ENCODE measurements at regions not wholly inside any gene's neighbourhood (a gene's known extent, or its start where the extent isn't known, plus 50 kb on each side); places are given as distances from the start of the nearest gene placed in this dataset.

DNA sequence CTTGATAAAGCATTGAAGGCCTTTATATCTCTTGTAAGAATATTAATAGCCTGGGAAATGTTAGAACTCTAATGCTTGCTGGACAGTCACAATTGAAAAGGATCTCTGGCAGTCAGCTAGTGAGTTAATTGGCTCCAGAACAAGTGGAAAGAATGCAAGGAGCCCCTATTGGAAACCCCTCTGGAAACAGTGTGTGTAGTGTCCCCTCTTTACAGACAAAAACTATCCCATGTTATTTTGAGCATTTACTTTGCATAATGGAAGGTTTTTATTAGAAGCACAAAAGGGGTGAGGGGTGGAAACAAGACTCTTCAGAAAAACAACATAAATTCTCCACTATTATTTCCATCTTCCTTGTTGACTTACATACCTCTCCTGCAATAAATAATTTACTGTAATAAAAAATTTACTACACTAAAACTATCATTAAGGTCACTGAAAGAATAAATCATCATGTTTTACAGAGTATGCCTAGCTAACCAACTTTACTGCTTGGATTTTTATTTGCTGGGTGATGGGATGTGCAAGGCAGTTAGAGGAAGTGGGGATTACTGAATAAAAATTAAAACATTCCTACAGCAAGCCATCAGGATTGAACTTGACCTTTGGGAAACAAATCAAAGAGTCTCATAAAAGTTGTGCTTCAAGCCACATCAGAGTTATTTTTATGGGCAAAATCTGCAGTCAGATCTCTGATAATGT lies 610.4 kb downstream of the TBC1D4 start:
- TF ChIP-seq, protein P1, sequence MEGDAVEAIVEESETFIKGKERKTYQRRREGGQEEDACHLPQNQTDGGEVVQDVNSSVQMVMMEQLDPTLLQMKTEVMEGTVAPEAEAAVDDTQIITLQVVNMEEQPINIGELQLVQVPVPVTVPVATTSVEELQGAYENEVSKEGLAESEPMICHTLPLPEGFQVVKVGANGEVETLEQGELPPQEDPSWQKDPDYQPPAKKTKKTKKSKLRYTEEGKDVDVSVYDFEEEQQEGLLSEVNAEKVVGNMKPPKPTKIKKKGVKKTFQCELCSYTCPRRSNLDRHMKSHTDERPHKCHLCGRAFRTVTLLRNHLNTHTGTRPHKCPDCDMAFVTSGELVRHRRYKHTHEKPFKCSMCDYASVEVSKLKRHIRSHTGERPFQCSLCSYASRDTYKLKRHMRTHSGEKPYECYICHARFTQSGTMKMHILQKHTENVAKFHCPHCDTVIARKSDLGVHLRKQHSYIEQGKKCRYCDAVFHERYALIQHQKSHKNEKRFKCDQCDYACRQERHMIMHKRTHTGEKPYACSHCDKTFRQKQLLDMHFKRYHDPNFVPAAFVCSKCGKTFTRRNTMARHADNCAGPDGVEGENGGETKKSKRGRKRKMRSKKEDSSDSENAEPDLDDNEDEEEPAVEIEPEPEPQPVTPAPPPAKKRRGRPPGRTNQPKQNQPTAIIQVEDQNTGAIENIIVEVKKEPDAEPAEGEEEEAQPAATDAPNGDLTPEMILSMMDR (IDR thresholded peaks at IDR 0.05) = no peak
- no peak for TF ChIP-seq POLR2A (IDR thresholded peaks at IDR 0.05)

All from gastroesophageal sphincter (tissue), 3 donors.